H4 (cell line): ENCODE measurements at regions not wholly inside any gene's neighbourhood (a gene's known extent, or its start where the extent isn't known, plus 50 kb on each side); places are given as distances from the start of the nearest gene placed in this dataset.

ENCODE experiments used
- DNase-seq: peaks from one replicate; pipeline ENCODE4 v3.0.0-alpha.2; 2015; ENCODE audit warnings: low spot score

- DNase-seq: no peak
These were observed 160.5 kb downstream of the FGF18 start for GRCh38 chr5:171579976-171580411.

- peak; percentile 4 for DNase-seq
These were observed 161.2 kb downstream of the FGF18 start for GRCh38 chr5:171580502-171581265.

- DNase-seq: no peak
These were observed 162.3 kb downstream of the FGF18 start for GRCh38 chr5:171581781-171582180.

- DNase-seq: no peak
These were observed 163.4 kb downstream of the FGF18 start for GRCh38 chr5:171582849-171583248.

GRCh38 chr5:171585981-171586380 is 166.5 kb downstream of the FGF18 start:
- DNase-seq: no peak

- no peak for DNase-seq
These were observed 167.0 kb downstream of the FGF18 start for GRCh38 chr5:171586436-171586835.

GRCh38 chr5:171588046-171588445 is 168.6 kb downstream of the FGF18 start:
- DNase-seq: no peak

GRCh38 chr5:171588790-171589189 is 169.3 kb downstream of the FGF18 start:
- no peak for DNase-seq

GRCh38 chr5:171589461-171589860 is 170.0 kb downstream of the FGF18 start:
- DNase-seq: no peak

- no peak for DNase-seq
These were observed 172.6 kb downstream of the FGF18 start for GRCh38 chr5:171592076-171592475.

GRCh38 chr5:171592736-171593135 is 173.3 kb downstream of the FGF18 start:
- no peak for DNase-seq

- no peak for DNase-seq
These were observed 174.0 kb downstream of the FGF18 start for GRCh38 chr5:171593401-171593800.

- no peak for DNase-seq
These were observed 174.5 kb downstream of the FGF18 start for GRCh38 chr5:171593976-171594375.

GRCh38 chr5:171595401-171595800 is 176.0 kb downstream of the FGF18 start:
- peak; percentile 18 for DNase-seq

- DNase-seq: peak; percentile 84
These were observed 176.4 kb downstream of the FGF18 start for GRCh38 chr5:171595801-171596231.

GRCh38 chr5:171596391-171596878 is 177.0 kb downstream of the FGF18 start:
- peak; percentile 95 for DNase-seq

GRCh38 chr5:171597946-171598640 is 178.6 kb downstream of the FGF18 start:
- DNase-seq: no peak

GRCh38 chr5:171598641-171599152 is 179.2 kb downstream of the FGF18 start:
- DNase-seq: no peak

GRCh38 chr5:171599411-171599810 is 180.0 kb downstream of the FGF18 start:
- DNase-seq: no peak

- DNase-seq: no peak
These were observed 180.6 kb downstream of the FGF18 start for GRCh38 chr5:171599957-171600612.

GRCh38 chr5:171600741-171601265 is 181.4 kb downstream of the FGF18 start:
- no peak for DNase-seq

- DNase-seq: no peak
These were observed 181.9 kb downstream of the FGF18 start for GRCh38 chr5:171601266-171601881.
